ENCODE measurements at regions not wholly inside any gene's neighbourhood (a gene's known extent, or its start where the extent isn't known, plus 50 kb on each side); places are given as distances from the start of the nearest gene placed in this dataset.

DNA sequence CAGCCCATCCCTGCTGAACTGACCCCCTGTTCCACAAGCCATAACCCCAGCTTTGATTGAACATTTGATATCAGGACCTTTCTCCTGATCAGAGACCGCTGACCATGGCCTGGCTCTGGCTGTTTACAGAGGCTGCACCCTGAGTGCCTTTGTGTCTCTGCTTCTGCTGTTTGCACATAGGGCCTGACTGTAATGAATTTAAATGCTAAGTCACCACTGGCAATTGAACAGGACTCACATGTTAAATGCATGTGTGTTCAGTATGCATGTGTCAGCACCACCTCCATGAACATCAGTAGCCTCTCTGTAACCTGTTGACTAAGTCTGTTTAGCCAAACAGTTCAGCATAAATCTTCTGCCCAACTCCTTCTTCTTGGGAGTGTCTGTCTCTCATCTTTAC, 690.3 kb downstream of the TMEM121 start:
- H3K9me3 ChIP-seq (ENCODE audit: control insufficient read depth in 4 of 4, low read length in 3 of 4), result no peaks in the 10 kb centered on the region
- H3K27me3 ChIP-seq (ENCODE audit: control insufficient read depth in 4 of 4, insufficient read depth in 4 of 4, low read length in 3 of 4), result peaks cover 0 to 6% (median 0%) of the 10 kb centered on the region in 4 donors
- WGBS, result 55% methylated on average over 1 of the region's 1 CpG
- no peaks in the 10 kb centered on the region for H3K4me1 ChIP-seq (ENCODE audit: control insufficient read depth in 4 of 4, insufficient read depth in 4 of 4, low read length in 3 of 4)
- H3K36me3 ChIP-seq (ENCODE audit: control insufficient read depth in 4 of 4, insufficient read depth in 3 of 4, low read depth in 1 of 4, low read length in 3 of 4), result no peaks in the 10 kb centered on the region
- TF ChIP-seq HNF4A (conservative IDR thresholded peaks at IDR 0.05), result no peak
- no peak for TF ChIP-seq FOXA1 (IDR thresholded peaks at IDR 0.05)
- TF ChIP-seq, protein P1, sequence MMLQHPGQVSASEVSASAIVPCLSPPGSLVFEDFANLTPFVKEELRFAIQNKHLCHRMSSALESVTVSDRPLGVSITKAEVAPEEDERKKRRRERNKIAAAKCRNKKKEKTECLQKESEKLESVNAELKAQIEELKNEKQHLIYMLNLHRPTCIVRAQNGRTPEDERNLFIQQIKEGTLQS (IDR thresholded peaks at IDR 0.05), result no peak
- TF ChIP-seq HNF4G (IDR thresholded peaks at IDR 0.05), result no peak
- TF ChIP-seq TAF1 (conservative IDR thresholded peaks at IDR 0.05), result no peak
- no peak for DNase-seq (ENCODE audit: low spot score)
- H3K4me3 ChIP-seq (ENCODE audit: low read depth in 1 of 3, low read length in 3 of 3), result no peak overlapping the region
- H3K9ac ChIP-seq (ENCODE audit: low read depth in 1 of 2, low read length in 2 of 2), result no peak overlapping the region
- no peak overlapping the region for H3K27ac ChIP-seq (ENCODE audit: low read depth in 1 of 2, low read length in 2 of 2)

DNA sequence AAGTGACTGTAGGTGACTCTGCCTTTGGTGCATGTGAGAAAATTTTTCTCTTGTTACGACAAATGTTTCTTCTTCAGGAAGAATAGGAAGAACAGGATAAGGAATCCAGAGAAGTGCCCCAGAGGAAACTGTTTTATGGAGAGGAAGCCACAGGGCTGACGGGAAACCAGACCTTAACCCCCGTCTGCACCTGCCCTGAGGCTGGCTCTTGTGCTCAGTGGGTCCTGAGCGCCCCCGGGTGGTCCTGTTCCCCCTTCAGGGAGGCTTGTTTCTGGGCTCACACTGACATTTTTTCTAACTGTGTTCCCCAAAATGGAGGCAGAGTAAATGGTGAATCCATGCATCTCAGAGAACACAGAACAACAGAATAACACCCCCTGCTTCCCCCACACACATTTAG, 691.8 kb downstream of the TMEM121 start:
- TF ChIP-seq TAF1 (conservative IDR thresholded peaks at IDR 0.05) (no peak), RXRA (IDR thresholded peaks at IDR 0.05) (no peak), JUND (IDR thresholded peaks at IDR 0.05) (no peak), RAD21 (IDR thresholded peaks at IDR 0.05) (no peak), EGR1 (IDR thresholded peaks at IDR 0.05; ENCODE audit: low read depth in 2 of 2) (no peak)
- TF ChIP-seq, protein P1 (IDR thresholded peaks at IDR 0.05), result no peak
- H3K4me1 ChIP-seq (ENCODE audit: control insufficient read depth in 4 of 4, insufficient read depth in 4 of 4, low read length in 3 of 4), result no peaks in the 10 kb centered on the region

DNA sequence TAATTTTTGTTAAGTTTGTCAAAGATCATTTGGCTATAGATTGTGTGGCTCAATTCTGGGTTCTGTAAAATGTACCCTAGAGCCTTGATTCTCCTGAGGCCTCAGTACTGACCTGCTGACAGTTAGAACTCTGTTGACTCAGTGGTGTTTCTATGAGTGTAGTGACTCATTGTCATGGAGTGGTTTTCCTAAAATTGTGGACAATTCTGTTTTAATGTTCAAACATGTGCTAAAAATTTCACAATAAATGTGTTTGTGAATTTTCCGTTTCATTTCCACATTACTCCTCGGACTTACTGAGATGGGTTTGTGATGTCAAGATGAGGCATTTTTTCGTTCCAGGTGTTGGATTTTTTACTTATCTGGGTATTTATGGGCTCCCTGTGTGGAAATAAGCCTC, 695.9 kb downstream of the TMEM121 start:
- H3K27ac ChIP-seq (ENCODE audit: low read depth in 1 of 2, low read length in 2 of 2), result no peak overlapping the region
- no peak overlapping the region for H3K4me3 ChIP-seq (ENCODE audit: low read depth in 1 of 3, low read length in 3 of 3)
- DNase-seq (ENCODE audit: low spot score), result no peak
- WGBS, result 52% methylated on average over 3 of the region's 3 CpGs
- H3K9me3 ChIP-seq (ENCODE audit: control insufficient read depth in 4 of 4, low read length in 3 of 4), result no peaks in the 10 kb centered on the region
- H3K27me3 ChIP-seq (ENCODE audit: control insufficient read depth in 4 of 4, insufficient read depth in 4 of 4, low read length in 3 of 4), result peaks cover 0 to 3% (median 0%) of the 10 kb centered on the region in 4 donors
- H3K36me3 ChIP-seq (ENCODE audit: control insufficient read depth in 4 of 4, insufficient read depth in 3 of 4, low read depth in 1 of 4, low read length in 3 of 4), result no peaks in the 10 kb centered on the region
- no peak overlapping the region for H3K9ac ChIP-seq (ENCODE audit: low read depth in 1 of 2, low read length in 2 of 2)
- H3K4me1 ChIP-seq (ENCODE audit: control insufficient read depth in 4 of 4, insufficient read depth in 4 of 4, low read length in 3 of 4), result no peaks in the 10 kb centered on the region
- no peak for TF ChIP-seq GABPA (IDR thresholded peaks at IDR 0.05 in 1 of 2, conservative IDR thresholded peaks at IDR 0.05 in 1 of 2)
- no peak for TF ChIP-seq YY1 (IDR thresholded peaks at IDR 0.05)
- TF ChIP-seq, protein P2, sequence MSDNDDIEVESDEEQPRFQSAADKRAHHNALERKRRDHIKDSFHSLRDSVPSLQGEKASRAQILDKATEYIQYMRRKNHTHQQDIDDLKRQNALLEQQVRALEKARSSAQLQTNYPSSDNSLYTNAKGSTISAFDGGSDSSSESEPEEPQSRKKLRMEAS (IDR thresholded peaks at IDR 0.05), result no peak
- TF ChIP-seq, protein P3, sequence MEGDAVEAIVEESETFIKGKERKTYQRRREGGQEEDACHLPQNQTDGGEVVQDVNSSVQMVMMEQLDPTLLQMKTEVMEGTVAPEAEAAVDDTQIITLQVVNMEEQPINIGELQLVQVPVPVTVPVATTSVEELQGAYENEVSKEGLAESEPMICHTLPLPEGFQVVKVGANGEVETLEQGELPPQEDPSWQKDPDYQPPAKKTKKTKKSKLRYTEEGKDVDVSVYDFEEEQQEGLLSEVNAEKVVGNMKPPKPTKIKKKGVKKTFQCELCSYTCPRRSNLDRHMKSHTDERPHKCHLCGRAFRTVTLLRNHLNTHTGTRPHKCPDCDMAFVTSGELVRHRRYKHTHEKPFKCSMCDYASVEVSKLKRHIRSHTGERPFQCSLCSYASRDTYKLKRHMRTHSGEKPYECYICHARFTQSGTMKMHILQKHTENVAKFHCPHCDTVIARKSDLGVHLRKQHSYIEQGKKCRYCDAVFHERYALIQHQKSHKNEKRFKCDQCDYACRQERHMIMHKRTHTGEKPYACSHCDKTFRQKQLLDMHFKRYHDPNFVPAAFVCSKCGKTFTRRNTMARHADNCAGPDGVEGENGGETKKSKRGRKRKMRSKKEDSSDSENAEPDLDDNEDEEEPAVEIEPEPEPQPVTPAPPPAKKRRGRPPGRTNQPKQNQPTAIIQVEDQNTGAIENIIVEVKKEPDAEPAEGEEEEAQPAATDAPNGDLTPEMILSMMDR (IDR thresholded peaks at IDR 0.05; ENCODE audit: low read depth, low read length, missing input control), result no peak

More for the DNA sequence above, 691.8 kb downstream of the TMEM121 start:
- Histone ChIP-seq H3K4me3 (ENCODE audit: low read depth in 1 of 3, low read length in 3 of 3) (no peak overlapping the region), H3K9me3 (ENCODE audit: control insufficient read depth in 4 of 4, low read length in 3 of 4) (no peaks in the 10 kb centered on the region), H3K27me3 (ENCODE audit: control insufficient read depth in 4 of 4, insufficient read depth in 4 of 4, low read length in 3 of 4) (peaks cover 0 to 6% (median 0%) of the 10 kb centered on the region in 4 donors), H3K9ac (ENCODE audit: low read depth in 1 of 2, low read length in 2 of 2) (no peak overlapping the region), H3K36me3 (ENCODE audit: control insufficient read depth in 4 of 4, insufficient read depth in 3 of 4, low read depth in 1 of 4, low read length in 3 of 4) (no peaks in the 10 kb centered on the region), H3K27ac (ENCODE audit: low read depth in 1 of 2, low read length in 2 of 2) (no peak overlapping the region)
- no peak for DNase-seq (ENCODE audit: low spot score)
- 32% methylated on average over 5 of the region's 5 CpGs for WGBS
